ENCODE measurements at regions not wholly inside any gene's neighbourhood (a gene's known extent, or its start where the extent isn't known, plus 50 kb on each side); places are given as distances from the start of the nearest gene placed in this dataset.

- DNase-seq (ENCODE audit: low spot score) = no peak
Observed at GRCh38 chr2:51225377-51225776, 193.4 kb upstream of the NRXN1 start.

- DNase-seq (ENCODE audit: low spot score) = no peak
Observed at GRCh38 chr2:51224790-51225189, 192.9 kb upstream of the NRXN1 start.

GRCh38 chr2:51222106-51222505 is 190.2 kb upstream of the NRXN1 start:
- DNase-seq (ENCODE audit: low spot score) = no peak

GRCh38 chr2:51220606-51221005 is 188.7 kb upstream of the NRXN1 start:
- DNase-seq (ENCODE audit: low spot score) = no peak

- DNase-seq (ENCODE audit: low spot score) = no peak
Observed at GRCh38 chr2:51220080-51220479, 188.1 kb upstream of the NRXN1 start.

GRCh38 chr2:51219468-51219867 is 187.5 kb upstream of the NRXN1 start:
- DNase-seq (ENCODE audit: low spot score) = no peak

- no peak for DNase-seq (ENCODE audit: low spot score)
Observed at GRCh38 chr2:51218047-51218446, 186.1 kb upstream of the NRXN1 start.

GRCh38 chr2:51213826-51214225 is 181.9 kb upstream of the NRXN1 start:
- no peak for DNase-seq (ENCODE audit: low spot score)

- DNase-seq (ENCODE audit: low spot score) = no peak
Observed at GRCh38 chr2:51212374-51212773, 180.4 kb upstream of the NRXN1 start.

- no peak for DNase-seq (ENCODE audit: low spot score)
Observed at GRCh38 chr2:51208521-51208920, 176.6 kb upstream of the NRXN1 start.

- no peak for DNase-seq (ENCODE audit: low spot score)
Observed at GRCh38 chr2:51201295-51201694, 169.4 kb upstream of the NRXN1 start.

- no peak for DNase-seq (ENCODE audit: low spot score)
Observed at GRCh38 chr2:51194656-51195055, 162.7 kb upstream of the NRXN1 start.

- DNase-seq (ENCODE audit: low spot score) = no peak
Observed at GRCh38 chr2:51170273-51170672, 138.3 kb upstream of the NRXN1 start.

- DNase-seq (ENCODE audit: low spot score) = no peak
Observed at GRCh38 chr2:51165534-51166260, 133.8 kb upstream of the NRXN1 start.

GRCh38 chr2:51158251-51158650 is 126.3 kb upstream of the NRXN1 start:
- no peak for DNase-seq (ENCODE audit: low spot score)

- DNase-seq (ENCODE audit: low spot score) = no peak
Observed at GRCh38 chr2:51153236-51153635, 121.3 kb upstream of the NRXN1 start.

- no peak for DNase-seq (ENCODE audit: low spot score)
Observed at GRCh38 chr2:51151490-51152140, 119.7 kb upstream of the NRXN1 start.

- no peak for DNase-seq (ENCODE audit: low spot score)
Observed at GRCh38 chr2:51149725-51150124, 117.8 kb upstream of the NRXN1 start.

GRCh38 chr2:51145761-51146160 is 113.8 kb upstream of the NRXN1 start:
- no peak for DNase-seq (ENCODE audit: low spot score)

GRCh38 chr2:51120754-51121280 is 88.9 kb upstream of the NRXN1 start:
- DNase-seq (ENCODE audit: low spot score) = no peak

GRCh38 chr2:51111532-51111931 is 79.6 kb upstream of the NRXN1 start:
- no peak for DNase-seq (ENCODE audit: low spot score)

GRCh38 chr2:51108794-51109193 is 76.9 kb upstream of the NRXN1 start:
- no peak for DNase-seq (ENCODE audit: low spot score)

GRCh38 chr2:51107841-51108240 is 75.9 kb upstream of the NRXN1 start:
- no peak for DNase-seq (ENCODE audit: low spot score)

GRCh38 chr2:51105811-51106210 is 73.9 kb upstream of the NRXN1 start:
- no peak for DNase-seq (ENCODE audit: low spot score)
